ENCODE measurements at regions not wholly inside any gene's neighbourhood (a gene's known extent, or its start where the extent isn't known, plus 50 kb on each side); places are given as distances from the start of the nearest gene placed in this dataset.
"Not testable (repeated sequence)": the region's sequence is repeated elsewhere in the genome, so short reads cannot be mapped to it uniquely, and the experiment has no call there.

DNA sequence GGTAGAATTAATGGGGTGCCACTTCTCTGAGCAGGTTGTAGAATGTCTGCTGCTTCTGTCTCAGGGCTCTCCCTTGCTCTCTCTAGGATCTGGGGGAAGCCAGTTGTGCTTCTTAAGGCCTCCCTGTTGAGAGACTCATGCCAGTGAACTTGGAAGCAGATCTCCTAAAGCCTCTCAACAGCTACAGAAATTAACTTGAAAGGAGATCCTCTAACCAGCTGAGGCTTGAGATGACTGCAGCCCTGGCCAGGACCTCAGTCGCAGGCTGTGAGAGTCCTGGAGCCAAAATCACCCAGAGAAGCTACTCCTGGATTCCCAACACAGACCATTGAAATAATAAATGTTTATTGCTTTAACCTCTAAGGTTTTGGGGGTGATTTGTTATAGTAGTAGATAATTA is 180.2 kb upstream of the MARCKS start:
- DNase-seq (ENCODE audit: low spot score) = no peak
- TF ChIP-seq, protein P1, sequence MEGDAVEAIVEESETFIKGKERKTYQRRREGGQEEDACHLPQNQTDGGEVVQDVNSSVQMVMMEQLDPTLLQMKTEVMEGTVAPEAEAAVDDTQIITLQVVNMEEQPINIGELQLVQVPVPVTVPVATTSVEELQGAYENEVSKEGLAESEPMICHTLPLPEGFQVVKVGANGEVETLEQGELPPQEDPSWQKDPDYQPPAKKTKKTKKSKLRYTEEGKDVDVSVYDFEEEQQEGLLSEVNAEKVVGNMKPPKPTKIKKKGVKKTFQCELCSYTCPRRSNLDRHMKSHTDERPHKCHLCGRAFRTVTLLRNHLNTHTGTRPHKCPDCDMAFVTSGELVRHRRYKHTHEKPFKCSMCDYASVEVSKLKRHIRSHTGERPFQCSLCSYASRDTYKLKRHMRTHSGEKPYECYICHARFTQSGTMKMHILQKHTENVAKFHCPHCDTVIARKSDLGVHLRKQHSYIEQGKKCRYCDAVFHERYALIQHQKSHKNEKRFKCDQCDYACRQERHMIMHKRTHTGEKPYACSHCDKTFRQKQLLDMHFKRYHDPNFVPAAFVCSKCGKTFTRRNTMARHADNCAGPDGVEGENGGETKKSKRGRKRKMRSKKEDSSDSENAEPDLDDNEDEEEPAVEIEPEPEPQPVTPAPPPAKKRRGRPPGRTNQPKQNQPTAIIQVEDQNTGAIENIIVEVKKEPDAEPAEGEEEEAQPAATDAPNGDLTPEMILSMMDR (IDR thresholded peaks at IDR 0.05; ENCODE audit: extremely low read depth, missing control alignments) = no peak

DNA sequence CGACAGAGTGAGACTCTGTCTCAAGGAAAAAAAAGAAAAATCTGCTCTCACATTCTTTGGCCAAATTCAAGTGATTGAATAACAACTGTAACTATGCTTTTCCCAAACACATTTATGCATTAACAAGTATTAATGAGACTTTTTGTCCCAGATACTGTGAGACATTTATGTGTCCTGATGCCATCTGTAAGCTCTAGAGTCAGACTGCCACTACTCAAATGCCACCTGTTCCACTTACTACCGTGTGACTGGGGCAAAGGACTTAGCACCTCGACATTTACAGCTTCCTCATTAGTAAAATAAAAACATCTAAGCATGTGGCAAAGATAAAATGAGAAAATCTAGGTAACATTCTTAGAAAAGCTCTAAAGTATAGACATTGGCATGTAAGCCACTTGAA is 178.1 kb upstream of the MARCKS start:
- no peak for DNase-seq (ENCODE audit: low spot score)
- TF ChIP-seq, protein P1 (IDR thresholded peaks at IDR 0.05; ENCODE audit: extremely low read depth, missing control alignments) = no peak

DNA sequence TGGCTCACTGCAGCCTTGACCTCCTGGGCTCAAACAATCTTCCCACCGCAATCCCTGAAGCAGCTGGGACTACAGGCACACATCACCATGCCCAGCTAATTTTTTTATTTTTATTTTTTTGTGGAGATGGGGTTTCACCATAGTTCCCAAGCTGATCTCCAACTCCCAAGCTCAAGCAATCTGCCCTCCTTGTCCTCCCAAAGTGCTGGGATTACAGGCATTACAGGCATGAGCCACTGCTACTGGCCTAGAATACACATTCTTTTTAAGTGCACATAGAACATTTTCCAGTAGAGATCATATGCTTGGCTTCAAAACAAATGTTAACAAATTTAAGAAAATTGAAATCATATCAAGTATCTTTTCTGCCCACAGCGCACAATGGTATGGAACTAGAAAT is 176.8 kb upstream of the MARCKS start:
- DNase-seq (ENCODE audit: low spot score) = no peak
- TF ChIP-seq, protein P1 (IDR thresholded peaks at IDR 0.05; ENCODE audit: extremely low read depth, missing control alignments) = no peak

DNA sequence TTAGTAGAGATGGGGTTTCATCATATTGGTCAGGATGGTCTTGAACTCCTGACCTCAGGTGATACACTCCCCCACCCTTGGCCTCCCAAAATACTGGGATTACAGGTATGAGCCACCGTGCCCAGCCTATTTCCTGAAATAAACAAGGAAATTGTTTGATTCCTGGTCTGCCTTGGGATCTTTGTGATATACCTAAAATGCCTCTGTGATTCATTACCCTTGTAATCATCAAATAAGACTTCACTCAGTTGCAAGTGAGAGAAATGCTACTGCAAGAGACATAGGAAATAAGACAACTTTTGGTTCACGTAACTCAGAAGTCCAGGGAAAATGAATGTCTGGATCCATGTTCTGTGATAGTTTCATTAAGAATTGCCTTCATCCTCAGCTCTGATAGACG is 173.2 kb upstream of the MARCKS start:
- TF ChIP-seq, protein P1 (IDR thresholded peaks at IDR 0.05; ENCODE audit: extremely low read depth, missing control alignments) = no peak
- DNase-seq (ENCODE audit: low spot score) = no peak

DNA sequence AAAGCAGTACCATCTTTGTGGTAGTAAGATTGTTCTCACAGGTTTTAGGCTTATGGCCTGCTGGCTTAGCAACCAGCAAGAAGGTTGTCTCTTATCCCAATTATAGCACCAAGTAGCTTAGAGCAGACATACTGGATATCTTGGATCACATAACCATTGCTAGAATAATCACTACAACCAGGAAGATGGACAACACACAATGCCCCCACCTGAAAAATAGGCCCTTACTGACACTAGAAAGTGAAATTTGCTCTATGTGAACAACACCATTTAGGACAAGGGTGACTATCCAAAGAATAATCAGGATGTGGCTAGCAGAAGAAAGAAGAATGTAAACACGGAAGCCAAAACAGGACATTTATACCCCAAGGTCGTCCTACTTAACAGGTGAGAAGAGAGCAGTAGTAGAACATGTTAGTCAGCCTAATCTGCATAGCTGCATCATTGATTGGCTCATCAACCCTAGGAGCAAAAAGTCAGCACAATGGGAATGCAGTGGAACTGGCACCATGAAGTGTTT is 172.7 kb upstream of the MARCKS start:
- TF ChIP-seq, protein P1 (IDR thresholded peaks at IDR 0.05; ENCODE audit: extremely low read depth, missing control alignments) = no peak
- no peak for DNase-seq (ENCODE audit: low spot score)

DNA sequence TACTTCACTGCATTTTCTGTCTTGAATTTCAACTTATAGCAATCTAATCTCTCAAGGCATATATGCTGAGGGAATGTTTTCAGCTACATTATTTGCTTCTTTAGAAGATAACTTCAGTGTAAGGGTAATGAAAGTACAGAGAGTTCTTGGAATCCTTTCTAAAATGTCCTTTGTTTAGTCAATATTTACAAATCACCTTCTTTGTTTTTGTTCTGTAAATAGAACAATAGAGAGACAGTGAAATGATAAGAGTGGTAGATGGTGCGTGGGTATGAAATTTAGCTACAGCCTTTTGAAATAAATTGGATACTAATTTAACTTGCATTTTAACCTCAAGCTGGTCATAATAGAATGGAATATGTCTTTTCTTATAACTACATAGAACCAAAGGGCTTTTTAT is 171.1 kb upstream of the MARCKS start:
- no peak for DNase-seq (ENCODE audit: low spot score)
- TF ChIP-seq, protein P1 (IDR thresholded peaks at IDR 0.05; ENCODE audit: extremely low read depth, missing control alignments) = no peak

DNA sequence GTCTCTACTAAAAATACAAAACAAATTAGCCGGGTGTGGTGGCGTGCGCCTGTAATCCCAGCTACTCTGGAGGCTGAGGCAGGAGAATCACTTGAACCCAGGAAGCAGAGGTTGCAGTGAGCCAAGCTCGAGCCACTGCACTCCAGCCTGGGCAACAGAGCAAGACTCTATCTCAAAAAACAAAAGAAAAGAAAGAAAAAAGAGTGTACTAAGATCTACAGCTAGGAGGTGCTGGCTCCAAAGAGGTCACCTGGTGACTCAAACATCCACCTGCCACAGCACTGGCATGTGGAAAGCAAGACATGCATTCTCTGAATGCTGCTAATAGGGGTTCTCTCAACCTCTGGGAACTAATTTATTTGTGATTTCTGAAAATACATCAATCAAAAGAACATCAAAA is 167.5 kb upstream of the MARCKS start:
- DNase-seq (ENCODE audit: low spot score) = not testable (repeated sequence)

All from GM20000 (cell line).